Fibroblast of peridontal ligament (primary cell): ENCODE measurements at regions not wholly inside any gene's neighbourhood (a gene's known extent, or its start where the extent isn't known, plus 50 kb on each side); places are given as distances from the start of the nearest gene placed in this dataset.
"Not testable (repeated sequence)": the region's sequence is repeated elsewhere in the genome, so short reads cannot be mapped to it uniquely, and the experiment has no call there.

Source experiments
- DNase-seq: peaks from one replicate; pipeline ENCODE4 v3.0.0-alpha.2; 2010; ENCODE audit errors: extremely low read depth

- no peak for DNase-seq
These were observed 266.8 kb downstream of the TEX29 start for GRCh38 chr13:111587249-111587648.

GRCh38 chr13:111589321-111589720, 268.9 kb downstream of the TEX29 start:
- DNase-seq, result no peak

- DNase-seq, result no peak
These were observed 269.6 kb downstream of the TEX29 start for GRCh38 chr13:111589992-111590391.

DNA sequence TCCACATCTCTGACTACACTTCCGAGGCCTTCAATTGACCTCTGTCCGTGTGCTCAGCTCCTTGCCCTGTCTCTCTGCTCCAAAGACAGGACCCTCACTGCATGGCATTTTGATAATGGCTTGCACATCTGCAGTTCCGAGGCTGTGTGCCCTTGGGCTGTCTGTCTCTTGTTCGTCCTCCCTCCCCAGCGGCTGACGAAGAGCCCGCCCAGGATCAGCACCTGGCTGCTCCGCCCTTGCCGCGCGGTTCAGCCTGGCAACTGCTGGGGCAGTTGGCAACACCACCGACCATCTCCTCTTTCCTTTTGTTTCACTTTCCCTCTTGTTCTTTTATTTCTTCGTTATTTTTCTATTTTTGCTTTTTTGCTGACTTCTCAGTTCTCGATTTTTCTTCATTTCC, 270.4 kb downstream of the TEX29 start:
- DNase-seq, result no peak

GRCh38 chr13:111593490-111593889, 273.0 kb downstream of the TEX29 start:
- not testable (repeated sequence) for DNase-seq

- no peak for DNase-seq
These were observed 274.2 kb downstream of the TEX29 start for GRCh38 chr13:111594606-111595005.

- no peak for DNase-seq
These were observed 274.8 kb downstream of the TEX29 start for GRCh38 chr13:111595276-111595675.

GRCh38 chr13:111595791-111596190, 275.3 kb downstream of the TEX29 start:
- DNase-seq, result no peak

GRCh38 chr13:111597191-111597611, 276.8 kb downstream of the TEX29 start:
- DNase-seq, result no peak

GRCh38 chr13:111597618-111598017, 277.2 kb downstream of the TEX29 start:
- no peak for DNase-seq

DNA sequence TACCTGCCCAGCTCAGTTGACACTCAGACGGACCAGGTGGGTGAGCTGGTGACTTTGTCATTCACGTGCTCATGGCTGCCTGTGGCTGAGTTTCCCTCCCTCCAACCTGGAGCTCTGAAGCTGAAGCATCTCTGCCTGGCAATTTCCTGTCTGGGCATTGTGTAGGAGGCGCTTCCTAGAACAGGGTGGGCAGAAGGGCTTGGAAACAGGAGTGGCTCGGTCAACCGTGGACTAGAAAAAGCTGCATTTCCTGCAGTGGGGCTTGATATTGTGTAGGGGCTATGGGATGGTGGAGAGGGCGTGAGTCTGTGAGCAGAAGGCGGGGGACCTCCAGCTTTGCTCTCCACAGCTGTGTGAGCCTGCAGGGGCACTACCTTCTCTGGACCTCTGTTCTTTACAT, 278.3 kb downstream of the TEX29 start:
- DNase-seq, result no peak

DNA sequence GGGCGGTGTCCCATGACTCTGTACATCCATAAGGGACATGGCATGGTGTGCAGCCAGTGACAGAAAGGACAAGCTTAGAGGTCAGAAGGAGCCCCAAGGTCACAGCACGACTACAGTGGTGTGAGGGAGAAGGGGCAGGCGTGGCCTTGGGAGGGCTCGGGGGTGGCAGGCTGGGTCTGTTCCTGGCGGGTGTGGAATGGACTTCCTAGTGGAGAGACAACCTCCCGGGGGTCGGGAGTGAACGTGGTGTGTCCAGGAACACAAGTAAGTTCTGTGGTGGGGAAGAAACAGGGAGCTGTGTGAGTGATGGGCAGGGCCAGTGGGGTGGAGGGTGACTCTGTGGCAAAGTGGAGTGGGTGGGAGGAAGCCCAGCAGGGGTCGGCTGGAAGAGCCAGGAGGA, 279.3 kb downstream of the TEX29 start:
- DNase-seq, result no peak

GRCh38 chr13:111602874-111603273, 282.4 kb downstream of the TEX29 start:
- DNase-seq, result no peak

- DNase-seq, result no peak
These were observed 283.7 kb downstream of the TEX29 start for GRCh38 chr13:111604097-111604496.

GRCh38 chr13:111608556-111608955, 288.1 kb downstream of the TEX29 start:
- DNase-seq, result no peak

DNA sequence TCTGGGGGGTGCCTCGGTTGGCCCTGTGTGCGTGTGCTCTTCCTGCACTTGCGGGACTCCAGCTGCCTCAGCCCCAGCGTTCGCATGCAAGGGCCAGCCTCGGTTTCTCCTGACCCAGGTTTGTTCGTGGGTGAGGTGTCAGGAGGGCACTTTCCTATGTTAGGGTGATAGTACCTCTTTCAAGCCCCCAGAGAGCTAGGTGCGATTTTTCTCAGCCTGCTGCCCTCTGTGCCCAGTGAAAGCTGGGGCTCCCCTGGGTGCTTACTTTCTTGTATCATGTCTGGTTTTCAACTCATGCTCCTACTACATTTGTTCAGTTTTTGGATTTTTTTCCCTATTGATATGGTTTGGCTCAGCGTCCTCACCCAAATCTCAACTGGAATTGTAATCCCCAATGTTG, 289.2 kb downstream of the TEX29 start:
- DNase-seq, result no peak

- no peak for DNase-seq
These were observed 289.6 kb downstream of the TEX29 start for GRCh38 chr13:111610081-111610480.

- DNase-seq, result no peak
These were observed 290.4 kb downstream of the TEX29 start for GRCh38 chr13:111610879-111611278.

DNA sequence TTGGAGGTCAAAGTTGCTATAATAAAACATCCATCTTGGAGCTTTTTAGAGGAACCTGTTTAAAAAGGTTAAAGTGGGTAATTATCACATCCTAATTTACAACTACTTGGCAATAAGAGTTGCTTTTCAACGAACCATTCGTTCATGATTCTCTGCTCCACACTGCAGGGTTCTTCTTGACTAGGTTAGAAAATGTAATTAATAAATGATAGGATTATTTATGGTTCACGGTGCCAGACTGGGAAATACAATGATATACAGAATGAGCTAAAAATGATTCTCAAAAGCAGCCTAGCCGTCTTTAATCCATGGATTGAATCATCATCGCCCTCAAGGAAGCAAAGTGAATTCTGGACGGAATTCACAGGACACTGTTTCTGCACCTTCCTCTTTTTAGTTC, 291.2 kb downstream of the TEX29 start:
- no peak for DNase-seq

- DNase-seq, result no peak
These were observed 292.4 kb downstream of the TEX29 start for GRCh38 chr13:111612886-111613285.

DNA sequence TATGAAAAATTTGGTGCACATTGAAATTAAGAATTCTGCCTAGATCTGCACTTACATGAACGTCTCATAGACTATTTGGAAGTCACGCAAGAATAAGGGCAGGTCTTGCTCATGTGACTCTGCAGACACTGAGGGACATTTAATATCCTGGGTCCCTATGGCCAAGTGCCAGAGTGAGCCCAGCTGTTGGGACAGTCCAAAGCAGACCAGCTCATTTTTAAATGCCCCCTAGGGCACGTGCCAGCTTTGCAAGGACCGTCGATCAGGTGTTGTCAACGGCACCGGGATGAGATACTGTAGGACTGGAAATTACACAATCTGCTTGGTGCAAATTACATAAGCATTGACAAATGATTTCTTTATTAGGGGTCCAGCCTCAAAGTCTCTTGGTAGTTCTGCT, 293.6 kb downstream of the TEX29 start:
- no peak for DNase-seq

- no peak for DNase-seq
These were observed 294.2 kb downstream of the TEX29 start for GRCh38 chr13:111614613-111615012.

GRCh38 chr13:111616203-111616602, 295.8 kb downstream of the TEX29 start:
- no peak for DNase-seq

GRCh38 chr13:111620166-111620565, 299.7 kb downstream of the TEX29 start:
- DNase-seq, result no peak

- no peak for DNase-seq
These were observed 300.1 kb downstream of the TEX29 start for GRCh38 chr13:111620586-111620985.
